Medulla oblongata (tissue), 1 donor: ENCODE measurements at regions not wholly inside any gene's neighbourhood (a gene's known extent, or its start where the extent isn't known, plus 50 kb on each side); places are given as distances from the start of the nearest gene placed in this dataset.
"Not testable (repeated sequence)": the region's sequence is repeated elsewhere in the genome, so short reads cannot be mapped to it uniquely, and the experiment has no call there.

Experiments used
- DNase-seq: peaks from one replicate; pipeline ENCODE4 v3.0.0-alpha.2; 2015; ENCODE audit errors: extremely low spot score

- DNase-seq: no peak
Measured at GRCh38 chr5:142222225-142222865, 102.5 kb downstream of the SPRY4 start.

- no peak for DNase-seq
Measured at GRCh38 chr5:142221091-142221860, 103.5 kb downstream of the SPRY4 start.

- DNase-seq: no peak
Measured at GRCh38 chr5:142219146-142219545, 105.7 kb downstream of the SPRY4 start.

GRCh38 chr5:142216931-142217330 lies 107.9 kb downstream of the SPRY4 start:
- DNase-seq: no peak

GRCh38 chr5:142215915-142216681 lies 107.5 kb downstream of the NDFIP1 start:
- DNase-seq: peak; percentile 29

- no peak for DNase-seq
Measured at GRCh38 chr5:142213077-142213476, 104.5 kb downstream of the NDFIP1 start.

- DNase-seq: no peak
Measured at GRCh38 chr5:142211918-142212317, 103.3 kb downstream of the NDFIP1 start.

GRCh38 chr5:142210864-142211412 lies 102.4 kb downstream of the NDFIP1 start:
- DNase-seq: no peak

- DNase-seq: no peak
Measured at GRCh38 chr5:142210011-142210410, 101.4 kb downstream of the NDFIP1 start.

- DNase-seq: no peak
Measured at GRCh38 chr5:142208777-142209312, 100.3 kb downstream of the NDFIP1 start.

- DNase-seq: not testable (repeated sequence)
Measured at GRCh38 chr5:142208244-142208643, 99.7 kb downstream of the NDFIP1 start.

GRCh38 chr5:142206801-142207200 lies 98.2 kb downstream of the NDFIP1 start:
- no peak for DNase-seq

- DNase-seq: no peak
Measured at GRCh38 chr5:142204219-142204618, 95.6 kb downstream of the NDFIP1 start.
